MCF 10A (cell line): ENCODE measurements at regions not wholly inside any gene's neighbourhood (a gene's known extent, or its start where the extent isn't known, plus 50 kb on each side); places are given as distances from the start of the nearest gene placed in this dataset.

Experiments
- BruUV-seq: library from RNA; stranded (reverse); fragments of 400-500 nt; replicated peaks from 2 replicates; lab custom pipeline; 2021; lab: Mats Ljungman, UMichigan
- CTCF ChIA-PET: fragments of 300-600 bp; sonication (Branson Sonifier 250); formaldehyde crosslinking; extraction: SDS; loops from one replicate; lab custom pipeline; 2021; ENCODE audit warnings: antibody characterized with exemption, inconsistent platforms; lab: Yijun Ruan, JAX
- POLR2A ChIA-PET: fragments of 300-600, 350-650 bp; sonication (Branson Sonifier 250); formaldehyde crosslinking; extraction: SDS; loops from one replicate; lab custom pipeline; 2020; ENCODE audit warnings: antibody characterized with exemption, inconsistent platforms; lab: Yijun Ruan, JAX
- DNase-seq: peaks from one replicate; pipeline ENCODE4 v3.0.0-alpha.2; 2018; ENCODE audit not compliant: unreplicated experiment
- H3K27ac Mint-ChIP-seq: one replicate; pipeline ENCODE4 v1.8.0; 2022; ENCODE audit warnings: mild to moderate bottlenecking, low read depth, mixed read lengths; ENCODE audit not compliant: unreplicated experiment
- H3K27me3 Mint-ChIP-seq: one replicate; pipeline ENCODE4 v1.8.0; 2022; ENCODE audit warnings: mixed read lengths; ENCODE audit not compliant: insufficient read depth, unreplicated experiment
- H3K36me3 Mint-ChIP-seq: one replicate; pipeline ENCODE4 v1.8.0; 2022; ENCODE audit warnings: mild to moderate bottlenecking, moderate library complexity, mixed read lengths; ENCODE audit not compliant: insufficient read depth, unreplicated experiment
- H3K4me1 Mint-ChIP-seq: one replicate; pipeline ENCODE4 v1.8.0; 2022; ENCODE audit warnings: mixed read lengths; ENCODE audit not compliant: insufficient read depth, unreplicated experiment
- H3K4me3 Mint-ChIP-seq: one replicate; pipeline ENCODE4 v1.8.0; 2022; ENCODE audit warnings: mild to moderate bottlenecking, moderate library complexity, mixed read lengths; ENCODE audit not compliant: unreplicated experiment
- H3K9me3 Mint-ChIP-seq: one replicate; pipeline ENCODE4 v1.8.0; 2022; ENCODE audit warnings: mixed read lengths; ENCODE audit not compliant: unreplicated experiment
- CTCF ChIP-seq: fragments of 200-600 bp; IDR thresholded peaks from one replicate; pipeline ENCODE4 v1.8.0; 2022; ENCODE audit warnings: antibody characterized with exemption, mild to moderate bottlenecking; ENCODE audit not compliant: unreplicated experiment
- intact Hi-C: fragments of 100-400 bp; cut with micrococcal nuclease; formaldehyde crosslinking; loops from 2 replicates; pipeline ENCODE4 v1.14.1; 2022

GRCh38 chr13:88744289-88744688 lies 1073.1 kb downstream of the SLITRK5 start:
- no peaks in the 10 kb centered on the region for H3K36me3 Mint-ChIP-seq
- H3K4me3 Mint-ChIP-seq, result no peak overlapping the region
- no peak for TF ChIP-seq CTCF
- no peaks in the 10 kb centered on the region for H3K27me3 Mint-ChIP-seq
- no TSS peak for BruUV-seq
- POLR2A ChIA-PET, result no interaction called here
- intact Hi-C loops, result no loop called here
- DNase-seq, result no peak
- H3K9me3 Mint-ChIP-seq, result no peaks in the 10 kb centered on the region
- CTCF ChIA-PET, result interaction anchor here (0.6 kb wide), 1 partner anchor 1143 kb away, joined by 3 read pairs; no protein-coding TSS in a partner anchor
- no peaks in the 10 kb centered on the region for H3K4me1 Mint-ChIP-seq
- H3K27ac Mint-ChIP-seq, result no peak overlapping the region

DNA sequence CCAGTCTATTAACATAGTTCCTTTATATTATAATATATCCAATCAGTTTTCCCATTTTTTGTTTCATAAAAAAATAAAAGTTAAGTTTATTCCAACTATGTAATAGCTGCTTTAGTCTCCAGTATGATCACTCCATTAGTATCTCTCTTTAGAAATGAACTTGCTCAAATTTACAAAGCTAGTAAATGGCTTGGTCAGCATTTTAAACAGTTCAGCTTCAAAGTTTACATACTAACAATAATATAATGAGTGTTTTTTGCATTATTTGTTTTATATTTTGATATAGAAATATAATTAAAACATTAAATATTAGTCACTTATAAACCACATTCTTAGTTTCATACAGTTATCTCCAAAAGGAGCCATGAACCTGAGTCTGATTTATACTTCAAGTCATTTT lies 1073.8 kb downstream of the SLITRK5 start:
- DNase-seq, result no peak
- Mint-ChIP-seq H3K9me3 (no peaks in the 10 kb centered on the region), H3K27ac (no peak overlapping the region), H3K4me3 (no peak overlapping the region), H3K27me3 (no peaks in the 10 kb centered on the region), H3K4me1 (no peaks in the 10 kb centered on the region), H3K36me3 (no peaks in the 10 kb centered on the region)
- TF ChIP-seq CTCF, result no peak
- intact Hi-C loops, result no loop called here
- CTCF ChIA-PET, result no interaction called here
- no TSS peak for BruUV-seq
- POLR2A ChIA-PET, result no interaction called here

DNA sequence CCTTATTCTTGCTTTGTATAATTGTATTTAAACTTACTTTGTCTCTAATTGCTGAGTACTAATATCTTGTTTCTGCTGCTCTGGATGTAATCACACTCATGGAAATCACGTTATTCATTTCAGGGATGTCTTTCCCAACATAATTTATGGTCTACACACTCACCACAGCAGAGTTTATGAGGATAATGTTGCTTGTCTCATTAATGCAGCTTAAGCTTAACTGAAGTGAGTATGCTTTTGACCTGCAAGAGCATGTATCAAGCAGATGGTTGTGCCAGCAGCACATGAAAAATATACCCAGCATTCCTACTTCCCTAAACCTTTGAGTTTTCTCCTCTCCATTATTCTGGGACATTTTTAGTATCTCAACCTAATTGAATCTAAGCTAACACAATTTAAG lies 1080.9 kb downstream of the SLITRK5 start:
- TF ChIP-seq CTCF, result no peak
- no peaks in the 10 kb centered on the region for H3K9me3 Mint-ChIP-seq
- no peaks in the 10 kb centered on the region for H3K4me1 Mint-ChIP-seq
- H3K27ac Mint-ChIP-seq, result no peak overlapping the region
- no peaks in the 10 kb centered on the region for H3K36me3 Mint-ChIP-seq
- ChIA-PET CTCF (interaction anchor here (0.6 kb wide), 1 partner anchor 774 kb away, joined by 3 read pairs; no protein-coding TSS in a partner anchor), POLR2A (no interaction called here)
- no peaks in the 10 kb centered on the region for H3K27me3 Mint-ChIP-seq
- no TSS peak for BruUV-seq
- intact Hi-C loops, result no loop called here
- no peak for DNase-seq
- H3K4me3 Mint-ChIP-seq, result no peak overlapping the region

GRCh38 chr13:88754141-88754540 lies 1083.0 kb downstream of the SLITRK5 start:
- no peak for DNase-seq
- Mint-ChIP-seq H3K9me3 (peaks cover 9% of the 10 kb centered on the region), H3K4me3 (no peak overlapping the region), H3K27ac (no peak overlapping the region), H3K27me3 (no peaks in the 10 kb centered on the region), H3K36me3 (no peaks in the 10 kb centered on the region), H3K4me1 (no peaks in the 10 kb centered on the region)
- CTCF ChIA-PET, result interaction anchor here (1.2 kb wide), 1 partner anchor 156 kb away, joined by 5 read pairs; no protein-coding TSS in a partner anchor
- BruUV-seq, result no TSS peak
- intact Hi-C loops, result no loop called here
- POLR2A ChIA-PET, result no interaction called here
- TF ChIP-seq CTCF, result no peak
